ENCODE measurements at regions not wholly inside any gene's neighbourhood (a gene's known extent, or its start where the extent isn't known, plus 50 kb on each side); places are given as distances from the start of the nearest gene placed in this dataset.
A peak's percentile ranks its signal among the peaks of the same experiment; 100 is the strongest.
"Not testable (repeated sequence)": the region's sequence is repeated elsewhere in the genome, so short reads cannot be mapped to it uniquely, and the experiment has no call there.

GRCh38 chrX:30008031-30008430 lies 207.3 kb upstream of the MAGEB2 start:
- Histone ChIP-seq H3K4me1 (ENCODE audit: insufficient read depth, insufficient read length) (no peaks in the 10 kb centered on the region), H3K9me3 (ENCODE audit: insufficient read depth, low read length) (no peaks in the 10 kb centered on the region), H3K9ac (ENCODE audit: insufficient read length, low read depth) (no peak overlapping the region), H3K4me3 (ENCODE audit: insufficient read length, low read depth) (no peak overlapping the region), H3K36me3 (ENCODE audit: insufficient read depth, insufficient read length, low read length) (no peaks in the 10 kb centered on the region), H3K27me3 (ENCODE audit: insufficient read depth, insufficient read length) (no peaks in the 10 kb centered on the region)
- TF ChIP-seq ZNF274 (IDR thresholded peaks at IDR 0.05; ENCODE audit: low read depth, low read length) = no peak
- no peak for TF ChIP-seq YY1 (IDR thresholded peaks at IDR 0.05; ENCODE audit: insufficient read depth, insufficient read length)
- TF ChIP-seq SUZ12 (IDR thresholded peaks at IDR 0.05; ENCODE audit: extremely low read depth, insufficient read depth, insufficient read length) = no peak
- peak; percentile 16 for DNase-seq (ENCODE audit: low read depth, low spot score)

GRCh38 chrX:30010471-30010870 lies 204.9 kb upstream of the MAGEB2 start:
- Histone ChIP-seq H3K27me3 (ENCODE audit: insufficient read depth, insufficient read length) (no peaks in the 10 kb centered on the region), H3K4me3 (ENCODE audit: insufficient read length, low read depth) (no peak overlapping the region)
- no peak for DNase-seq (ENCODE audit: low read depth, low spot score)

GRCh38 chrX:30015440-30015839 lies 199.9 kb upstream of the MAGEB2 start:
- Histone ChIP-seq H3K36me3 (ENCODE audit: insufficient read depth, insufficient read length, low read length) (no peaks in the 10 kb centered on the region), H3K4me3 (ENCODE audit: insufficient read length, low read depth) (no peak overlapping the region), H3K27me3 (ENCODE audit: insufficient read depth, insufficient read length) (no peaks in the 10 kb centered on the region), H3K4me1 (ENCODE audit: insufficient read depth, insufficient read length) (no peaks in the 10 kb centered on the region), H3K9ac (ENCODE audit: insufficient read length, low read depth) (no peak overlapping the region), H3K9me3 (ENCODE audit: insufficient read depth, low read length) (no peaks in the 10 kb centered on the region)
- DNase-seq (ENCODE audit: low read depth, low spot score) = no peak
- TF ChIP-seq ZNF274 (IDR thresholded peaks at IDR 0.05; ENCODE audit: low read depth, low read length) (no peak), YY1 (IDR thresholded peaks at IDR 0.05; ENCODE audit: insufficient read depth, insufficient read length) (no peak), SUZ12 (IDR thresholded peaks at IDR 0.05; ENCODE audit: extremely low read depth, insufficient read depth, insufficient read length) (no peak)

More at GRCh38 chrX:30010471-30010870, 204.9 kb upstream of the MAGEB2 start:
- TF ChIP-seq ZNF274 (IDR thresholded peaks at IDR 0.05; ENCODE audit: low read depth, low read length) (no peak), YY1 (IDR thresholded peaks at IDR 0.05; ENCODE audit: insufficient read depth, insufficient read length) (no peak), SUZ12 (IDR thresholded peaks at IDR 0.05; ENCODE audit: extremely low read depth, insufficient read depth, insufficient read length) (no peak)
- Histone ChIP-seq H3K36me3 (ENCODE audit: insufficient read depth, insufficient read length, low read length) (no peaks in the 10 kb centered on the region), H3K9me3 (ENCODE audit: insufficient read depth, low read length) (no peaks in the 10 kb centered on the region), H3K4me1 (ENCODE audit: insufficient read depth, insufficient read length) (no peaks in the 10 kb centered on the region), H3K9ac (ENCODE audit: insufficient read length, low read depth) (no peak overlapping the region)

GRCh38 chrX:30027636-30028035 lies 187.7 kb upstream of the MAGEB2 start:
- Histone ChIP-seq H3K9ac (ENCODE audit: insufficient read length, low read depth) (no peak overlapping the region), H3K27me3 (ENCODE audit: insufficient read depth, insufficient read length) (no peaks in the 10 kb centered on the region), H3K9me3 (ENCODE audit: insufficient read depth, low read length) (peaks cover 13% of the 10 kb centered on the region; the same call in 1 of the 2 replicates), H3K4me3 (ENCODE audit: insufficient read length, low read depth) (no peak overlapping the region), H3K36me3 (ENCODE audit: insufficient read depth, insufficient read length, low read length) (no peaks in the 10 kb centered on the region), H3K4me1 (ENCODE audit: insufficient read depth, insufficient read length) (no peaks in the 10 kb centered on the region)
- DNase-seq (ENCODE audit: low read depth, low spot score) = peak; percentile 27
- TF ChIP-seq SUZ12 (IDR thresholded peaks at IDR 0.05; ENCODE audit: extremely low read depth, insufficient read depth, insufficient read length) = no peak
- no peak for TF ChIP-seq ZNF274 (IDR thresholded peaks at IDR 0.05; ENCODE audit: low read depth, low read length)
- no peak for TF ChIP-seq YY1 (IDR thresholded peaks at IDR 0.05; ENCODE audit: insufficient read depth, insufficient read length)

GRCh38 chrX:30036406-30036805 lies 179.0 kb upstream of the MAGEB2 start:
- not testable (repeated sequence) for H3K9me3 ChIP-seq (ENCODE audit: insufficient read depth, low read length); H3K27me3 ChIP-seq (ENCODE audit: insufficient read depth, insufficient read length); H3K4me3 ChIP-seq (ENCODE audit: insufficient read length, low read depth); H3K9ac ChIP-seq (ENCODE audit: insufficient read length, low read depth); H3K36me3 ChIP-seq (ENCODE audit: insufficient read depth, insufficient read length, low read length); DNase-seq (ENCODE audit: low read depth, low spot score); H3K4me1 ChIP-seq (ENCODE audit: insufficient read depth, insufficient read length)

GRCh38 chrX:30039768-30040167 lies 175.6 kb upstream of the MAGEB2 start:
- H3K9me3 ChIP-seq (ENCODE audit: insufficient read depth, low read length) = 0 out of 2 replicates have a peak, but pooled peaks cover 4% of the 10 kb centered on the region
- no peak overlapping the region for H3K4me3 ChIP-seq (ENCODE audit: insufficient read length, low read depth)
- no peak overlapping the region for H3K9ac ChIP-seq (ENCODE audit: insufficient read length, low read depth)
- no peaks in the 10 kb centered on the region for H3K36me3 ChIP-seq (ENCODE audit: insufficient read depth, insufficient read length, low read length)
- no peaks in the 10 kb centered on the region for H3K4me1 ChIP-seq (ENCODE audit: insufficient read depth, insufficient read length)
- DNase-seq (ENCODE audit: low read depth, low spot score) = no peak
- H3K27me3 ChIP-seq (ENCODE audit: insufficient read depth, insufficient read length) = no peaks in the 10 kb centered on the region
- TF ChIP-seq ZNF274 (IDR thresholded peaks at IDR 0.05; ENCODE audit: low read depth, low read length) = no peak
- no peak for TF ChIP-seq SUZ12 (IDR thresholded peaks at IDR 0.05; ENCODE audit: extremely low read depth, insufficient read depth, insufficient read length)
- TF ChIP-seq YY1 (IDR thresholded peaks at IDR 0.05; ENCODE audit: insufficient read depth, insufficient read length) = no peak

- H3K27me3 ChIP-seq (ENCODE audit: insufficient read depth, insufficient read length) = no peaks in the 10 kb centered on the region
- peak; percentile 5 for DNase-seq (ENCODE audit: low read depth, low spot score)
- TF ChIP-seq SUZ12 (IDR thresholded peaks at IDR 0.05; ENCODE audit: extremely low read depth, insufficient read depth, insufficient read length) (no peak), YY1 (IDR thresholded peaks at IDR 0.05; ENCODE audit: insufficient read depth, insufficient read length) (no peak), ZNF274 (IDR thresholded peaks at IDR 0.05; ENCODE audit: low read depth, low read length) (no peak)
- H3K4me1 ChIP-seq (ENCODE audit: insufficient read depth, insufficient read length) = no peaks in the 10 kb centered on the region
- no peak overlapping the region for H3K4me3 ChIP-seq (ENCODE audit: insufficient read length, low read depth)
- no peaks in the 10 kb centered on the region for H3K36me3 ChIP-seq (ENCODE audit: insufficient read depth, insufficient read length, low read length)
- H3K9me3 ChIP-seq (ENCODE audit: insufficient read depth, low read length) = no peaks in the 10 kb centered on the region; the same call in 1 of the 2 replicates
- no peak overlapping the region for H3K9ac ChIP-seq (ENCODE audit: insufficient read length, low read depth)
These were observed 154.6 kb upstream of the MAGEB2 start for GRCh38 chrX:30060718-30061117.

GRCh38 chrX:30065226-30065625 lies 150.1 kb upstream of the MAGEB2 start:
- no peaks in the 10 kb centered on the region; the same call in 1 of the 2 replicates for H3K9me3 ChIP-seq (ENCODE audit: insufficient read depth, low read length)
- H3K4me3 ChIP-seq (ENCODE audit: insufficient read length, low read depth) = no peak overlapping the region
- no peak for DNase-seq (ENCODE audit: low read depth, low spot score)
- no peaks in the 10 kb centered on the region for H3K27me3 ChIP-seq (ENCODE audit: insufficient read depth, insufficient read length)
- H3K9ac ChIP-seq (ENCODE audit: insufficient read length, low read depth) = no peak overlapping the region
- TF ChIP-seq YY1 (IDR thresholded peaks at IDR 0.05; ENCODE audit: insufficient read depth, insufficient read length) = no peak
- no peak for TF ChIP-seq ZNF274 (IDR thresholded peaks at IDR 0.05; ENCODE audit: low read depth, low read length)
- no peak for TF ChIP-seq SUZ12 (IDR thresholded peaks at IDR 0.05; ENCODE audit: extremely low read depth, insufficient read depth, insufficient read length)
- H3K4me1 ChIP-seq (ENCODE audit: insufficient read depth, insufficient read length) = no peaks in the 10 kb centered on the region
- no peaks in the 10 kb centered on the region for H3K36me3 ChIP-seq (ENCODE audit: insufficient read depth, insufficient read length, low read length)

Measured in NT2/D1 (cell line).